Fibroblast of pulmonary artery (primary cell): ENCODE measurements at regions not wholly inside any gene's neighbourhood (a gene's known extent, or its start where the extent isn't known, plus 50 kb on each side); places are given as distances from the start of the nearest gene placed in this dataset.

ENCODE experiments used
- DNase-seq: peaks from one replicate; pipeline ENCODE4 v3.0.0-alpha.2; 2010; ENCODE audit warnings: low read depth
- H3K4me3 ChIP-seq: replicated peaks from 2 replicates; pipeline ENCODE4 v1.5.1; 2011; ENCODE audit warnings: low read depth, mild to moderate bottlenecking, control low read depth, low read length, moderate library complexity
- CTCF ChIP-seq: IDR thresholded peaks from 2 replicates; pipeline ENCODE4 v1.5.1; 2011; ENCODE audit warnings: mild to moderate bottlenecking, control low read depth, low read length, inconsistent platforms; ENCODE audit errors: missing control alignments

- no peak for DNase-seq
- TF ChIP-seq CTCF, result no peak
- no peak overlapping the region for H3K4me3 ChIP-seq
Observed at GRCh38 chr4:59217910-59218631, 1982.1 kb upstream of the ADGRL3 start.

- no peak for TF ChIP-seq CTCF
- no peak overlapping the region for H3K4me3 ChIP-seq
- no peak for DNase-seq
Observed at GRCh38 chr4:59222221-59222620, 1977.9 kb upstream of the ADGRL3 start.

- no peak overlapping the region for H3K4me3 ChIP-seq
- DNase-seq, result no peak
- no peak for TF ChIP-seq CTCF
Observed at GRCh38 chr4:59223292-59223941, 1976.7 kb upstream of the ADGRL3 start.

GRCh38 chr4:59238212-59238611, 1961.9 kb upstream of the ADGRL3 start:
- no peak for TF ChIP-seq CTCF
- H3K4me3 ChIP-seq, result no peak overlapping the region
- no peak for DNase-seq

GRCh38 chr4:59240011-59240410, 1960.1 kb upstream of the ADGRL3 start:
- no peak for DNase-seq
- TF ChIP-seq CTCF, result no peak
- no peak overlapping the region for H3K4me3 ChIP-seq

GRCh38 chr4:59243038-59243437, 1957.1 kb upstream of the ADGRL3 start:
- DNase-seq, result no peak
- TF ChIP-seq CTCF, result no peak
- H3K4me3 ChIP-seq, result no peak overlapping the region

GRCh38 chr4:59247032-59247431, 1953.1 kb upstream of the ADGRL3 start:
- no peak overlapping the region for H3K4me3 ChIP-seq
- peak; percentile 0 for DNase-seq
- no peak for TF ChIP-seq CTCF
